GM19397 (cell line): ENCODE measurements at regions not wholly inside any gene's neighbourhood (a gene's known extent, or its start where the extent isn't known, plus 50 kb on each side); places are given as distances from the start of the nearest gene placed in this dataset.
"Not testable (repeated sequence)": the region's sequence is repeated elsewhere in the genome, so short reads cannot be mapped to it uniquely, and the experiment has no call there.

Source experiments
- ATAC-seq: cut with Tn5 transposase; IDR thresholded peaks from one replicate; pipeline ENCODE4 v1.9.1; 2021; ENCODE audit warnings: mild to moderate bottlenecking, moderate library complexity; ENCODE audit not compliant: unreplicated experiment

- no peak for ATAC-seq
These were observed 125.1 kb downstream of the AKAP11 start for GRCh38 chr13:42396901-42397655.

GRCh38 chr13:42398533-42398932 lies 126.6 kb downstream of the AKAP11 start:
- ATAC-seq = no peak

GRCh38 chr13:42400188-42400833 lies 128.4 kb downstream of the AKAP11 start:
- ATAC-seq = no peak

- ATAC-seq = no peak
These were observed 129.4 kb downstream of the AKAP11 start for GRCh38 chr13:42401376-42401775.

- peak; percentile 67 for ATAC-seq
These were observed 133.9 kb downstream of the AKAP11 start for GRCh38 chr13:42405665-42406390.

- ATAC-seq = no peak
These were observed 137.1 kb downstream of the AKAP11 start for GRCh38 chr13:42409075-42409474.

GRCh38 chr13:42409551-42409950 lies 137.6 kb downstream of the AKAP11 start:
- ATAC-seq = no peak

GRCh38 chr13:42412812-42413483 lies 141.0 kb downstream of the AKAP11 start:
- ATAC-seq = no peak

- no peak for ATAC-seq
These were observed 141.5 kb downstream of the AKAP11 start for GRCh38 chr13:42413484-42413815.

GRCh38 chr13:42417626-42418025 lies 145.7 kb downstream of the AKAP11 start:
- no peak for ATAC-seq

GRCh38 chr13:42418184-42418583 lies 146.2 kb downstream of the AKAP11 start:
- ATAC-seq = no peak

- ATAC-seq = peak; percentile 75
These were observed 148.4 kb downstream of the AKAP11 start for GRCh38 chr13:42420304-42420703.

- no peak for ATAC-seq
These were observed 150.7 kb downstream of the AKAP11 start for GRCh38 chr13:42422681-42423080.

- no peak for ATAC-seq
These were observed 149.8 kb upstream of the TNFSF11 start for GRCh38 chr13:42424182-42424581.

GRCh38 chr13:42445354-42445753 lies 128.6 kb upstream of the TNFSF11 start:
- no peak for ATAC-seq

- ATAC-seq = not testable (repeated sequence)
These were observed 127.4 kb upstream of the TNFSF11 start for GRCh38 chr13:42446597-42446996.

GRCh38 chr13:42453091-42453645 lies 120.8 kb upstream of the TNFSF11 start:
- no peak for ATAC-seq

- no peak for ATAC-seq
These were observed 119.2 kb upstream of the TNFSF11 start for GRCh38 chr13:42454749-42455148.

- ATAC-seq = no peak
These were observed 115.8 kb upstream of the TNFSF11 start for GRCh38 chr13:42458193-42458592.

GRCh38 chr13:42466123-42466522 lies 107.8 kb upstream of the TNFSF11 start:
- ATAC-seq = no peak

GRCh38 chr13:42466609-42467008 lies 107.3 kb upstream of the TNFSF11 start:
- ATAC-seq = no peak
